HepG2 (cell line): ENCODE measurements at regions not wholly inside any gene's neighbourhood (a gene's known extent, or its start where the extent isn't known, plus 50 kb on each side); places are given as distances from the start of the nearest gene placed in this dataset.

Experiments used
- CHD2 ChIP-seq: IDR thresholded peaks from 2 replicates; pipeline ENCODE4 v1.6.1; 2011; ENCODE audit warnings: low read depth, low read length, improper control_type of control experiment
- RAD21 ChIP-seq: fragments of 450-650 bp; formaldehyde crosslinking; IDR thresholded peaks from 2 replicates; pipeline ENCODE4 v1.5.0; 2020; ENCODE audit warnings: mild to moderate bottlenecking
- ZNF121 ChIP-seq: sonication (generic); formaldehyde crosslinking; IDR thresholded peaks from 2 replicates; pipeline ENCODE4 v1.5.0; 2020; ENCODE audit warnings: mild to moderate bottlenecking, missing genetic modification reagents
- ZNF883 ChIP-seq: sonication (generic); formaldehyde crosslinking; IDR thresholded peaks from 2 replicates; pipeline ENCODE4 v1.5.1; 2020; ENCODE audit warnings: mild to moderate bottlenecking, missing genetic modification reagents; ENCODE audit errors: not compliant biosample characterization
- TF ChIP-seq, protein P1 (sequence below): sonication (generic); formaldehyde crosslinking; IDR thresholded peaks from 2 replicates; pipeline ENCODE4 v1.4.0; 2020; ENCODE audit warnings: missing genetic modification reagents, mild to moderate bottlenecking, borderline replicate concordance
- TF ChIP-seq, protein P2 (sequence below): sonication (generic); formaldehyde crosslinking; IDR thresholded peaks from 2 replicates; pipeline ENCODE4 v1.9.0; 2021; ENCODE audit warnings: missing genetic modification reagents, borderline replicate concordance

DNA sequence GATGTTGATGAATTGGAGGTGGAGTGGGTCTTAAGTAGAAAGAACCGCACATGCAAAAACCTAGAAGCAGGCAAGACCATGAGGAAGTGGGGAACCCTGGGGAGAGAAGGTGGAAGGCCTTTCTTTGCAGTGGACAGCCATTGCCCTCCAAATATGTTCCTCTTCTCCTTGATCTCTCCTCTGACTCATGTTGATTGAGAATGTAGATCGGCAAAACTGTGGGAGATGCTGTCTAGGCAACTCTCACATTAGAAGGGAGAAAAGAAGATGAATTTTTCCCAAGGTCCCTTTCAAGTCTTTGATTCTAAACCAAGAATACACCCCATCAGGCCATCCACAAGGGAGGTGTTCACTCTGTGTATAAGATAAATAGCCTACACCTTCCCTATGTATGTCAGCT is 257.5 kb downstream of the MSRB3 start:
- TF ChIP-seq ZNF121 (CRISPR knock-in tag), result no peak
- no peak for TF ChIP-seq CHD2
- TF ChIP-seq, protein P1, sequence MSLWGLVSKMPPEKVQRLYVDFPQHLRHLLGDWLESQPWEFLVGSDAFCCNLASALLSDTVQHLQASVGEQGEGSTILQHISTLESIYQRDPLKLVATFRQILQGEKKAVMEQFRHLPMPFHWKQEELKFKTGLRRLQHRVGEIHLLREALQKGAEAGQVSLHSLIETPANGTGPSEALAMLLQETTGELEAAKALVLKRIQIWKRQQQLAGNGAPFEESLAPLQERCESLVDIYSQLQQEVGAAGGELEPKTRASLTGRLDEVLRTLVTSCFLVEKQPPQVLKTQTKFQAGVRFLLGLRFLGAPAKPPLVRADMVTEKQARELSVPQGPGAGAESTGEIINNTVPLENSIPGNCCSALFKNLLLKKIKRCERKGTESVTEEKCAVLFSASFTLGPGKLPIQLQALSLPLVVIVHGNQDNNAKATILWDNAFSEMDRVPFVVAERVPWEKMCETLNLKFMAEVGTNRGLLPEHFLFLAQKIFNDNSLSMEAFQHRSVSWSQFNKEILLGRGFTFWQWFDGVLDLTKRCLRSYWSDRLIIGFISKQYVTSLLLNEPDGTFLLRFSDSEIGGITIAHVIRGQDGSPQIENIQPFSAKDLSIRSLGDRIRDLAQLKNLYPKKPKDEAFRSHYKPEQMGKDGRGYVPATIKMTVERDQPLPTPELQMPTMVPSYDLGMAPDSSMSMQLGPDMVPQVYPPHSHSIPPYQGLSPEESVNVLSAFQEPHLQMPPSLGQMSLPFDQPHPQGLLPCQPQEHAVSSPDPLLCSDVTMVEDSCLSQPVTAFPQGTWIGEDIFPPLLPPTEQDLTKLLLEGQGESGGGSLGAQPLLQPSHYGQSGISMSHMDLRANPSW (CRISPR knock-in tag), result no peak
- no peak for TF ChIP-seq RAD21 (CRISPR knock-in tag)
- TF ChIP-seq ZNF883 (CRISPR knock-in tag), result no peak
- TF ChIP-seq, protein P2, sequence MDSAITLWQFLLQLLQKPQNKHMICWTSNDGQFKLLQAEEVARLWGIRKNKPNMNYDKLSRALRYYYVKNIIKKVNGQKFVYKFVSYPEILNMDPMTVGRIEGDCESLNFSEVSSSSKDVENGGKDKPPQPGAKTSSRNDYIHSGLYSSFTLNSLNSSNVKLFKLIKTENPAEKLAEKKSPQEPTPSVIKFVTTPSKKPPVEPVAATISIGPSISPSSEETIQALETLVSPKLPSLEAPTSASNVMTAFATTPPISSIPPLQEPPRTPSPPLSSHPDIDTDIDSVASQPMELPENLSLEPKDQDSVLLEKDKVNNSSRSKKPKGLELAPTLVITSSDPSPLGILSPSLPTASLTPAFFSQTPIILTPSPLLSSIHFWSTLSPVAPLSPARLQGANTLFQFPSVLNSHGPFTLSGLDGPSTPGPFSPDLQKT (CRISPR knock-in tag), result no peak
